ENCODE measurements at regions not wholly inside any gene's neighbourhood (a gene's known extent, or its start where the extent isn't known, plus 50 kb on each side); places are given as distances from the start of the nearest gene placed in this dataset.
A peak's percentile ranks its signal among the peaks of the same experiment; 100 is the strongest.
"Not testable (repeated sequence)": the region's sequence is repeated elsewhere in the genome, so short reads cannot be mapped to it uniquely, and the experiment has no call there.

- peak; percentile 21 for DNase-seq
Observed at GRCh38 chr21:5105939-5106708, 5415.3 kb upstream of the TPTE start.

- DNase-seq: not testable (repeated sequence)
Observed at GRCh38 chr21:5106767-5107464, 5414.5 kb upstream of the TPTE start.

- DNase-seq: not testable (repeated sequence)
Observed at GRCh38 chr21:5107637-5108036, 5413.7 kb upstream of the TPTE start.

- not testable (repeated sequence) for DNase-seq
Observed at GRCh38 chr21:5108048-5108775, 5413.2 kb upstream of the TPTE start.

GRCh38 chr21:5111197-5111596 lies 5410.2 kb upstream of the TPTE start:
- not testable (repeated sequence) for DNase-seq

GRCh38 chr21:5113092-5113491 lies 5408.3 kb upstream of the TPTE start:
- not testable (repeated sequence) for DNase-seq

- not testable (repeated sequence) for DNase-seq
Observed at GRCh38 chr21:5114468-5114867, 5406.9 kb upstream of the TPTE start.

GRCh38 chr21:5114893-5115645 lies 5406.3 kb upstream of the TPTE start:
- not testable (repeated sequence) for DNase-seq

GRCh38 chr21:5115646-5116343 lies 5405.6 kb upstream of the TPTE start:
- DNase-seq: not testable (repeated sequence)

GRCh38 chr21:5116344-5117123 lies 5404.8 kb upstream of the TPTE start:
- not testable (repeated sequence) for DNase-seq

GRCh38 chr21:5117135-5117534 lies 5404.2 kb upstream of the TPTE start:
- not testable (repeated sequence) for DNase-seq

- not testable (repeated sequence) for DNase-seq
Observed at GRCh38 chr21:5117666-5118295, 5403.6 kb upstream of the TPTE start.

- DNase-seq: peak; percentile 29
Observed at GRCh38 chr21:5118296-5118679, 5403.1 kb upstream of the TPTE start.

GRCh38 chr21:5119179-5119578 lies 5402.2 kb upstream of the TPTE start:
- not testable (repeated sequence) for DNase-seq

- not testable (repeated sequence) for DNase-seq
Observed at GRCh38 chr21:5121399-5121798, 5400.0 kb upstream of the TPTE start.

GRCh38 chr21:5121849-5122248 lies 5399.5 kb upstream of the TPTE start:
- DNase-seq: not testable (repeated sequence)

- DNase-seq: peak; percentile 71
Observed at GRCh38 chr21:5123655-5124054, 5397.7 kb upstream of the TPTE start.

- peak; percentile 98 for DNase-seq
Observed at GRCh38 chr21:5128261-5128660, 5393.1 kb upstream of the TPTE start.

- not testable (repeated sequence) for DNase-seq
Observed at GRCh38 chr21:5133824-5134223, 5387.6 kb upstream of the TPTE start.

GRCh38 chr21:5136406-5136805 lies 5385.0 kb upstream of the TPTE start:
- DNase-seq: not testable (repeated sequence)

GRCh38 chr21:5137006-5137405 lies 5384.4 kb upstream of the TPTE start:
- not testable (repeated sequence) for DNase-seq

Measured in activated naive CD4-positive, alpha-beta T cell treated with anti-CD3 and anti-CD28 coated beads, Interleukin-2, amount 50 U/mL, for 16 hours (primary cell).